ENCODE measurements at regions not wholly inside any gene's neighbourhood (a gene's known extent, or its start where the extent isn't known, plus 50 kb on each side); places are given as distances from the start of the nearest gene placed in this dataset.

DNA sequence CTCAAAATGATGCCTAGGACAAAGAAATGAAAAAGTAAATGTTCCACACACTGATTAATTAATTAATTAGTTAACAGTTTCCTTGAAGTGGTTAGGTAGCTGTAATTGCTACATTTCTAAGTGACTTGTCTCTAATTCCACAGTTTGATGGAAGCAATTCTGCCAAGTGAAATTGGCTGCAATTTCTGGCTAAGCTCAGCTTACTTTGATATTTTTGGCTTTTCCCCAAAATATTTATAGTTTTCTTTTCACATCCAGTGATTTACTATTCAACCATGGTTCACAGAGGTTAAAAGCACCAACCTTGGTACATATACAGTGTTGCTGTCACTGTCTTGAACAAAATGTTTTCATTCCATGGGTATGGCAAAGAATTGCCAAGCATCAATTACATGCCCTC is 459.5 kb upstream of the CDH20 start:
- no peaks in the 10 kb centered on the region for H3K4me1 ChIP-seq (ENCODE audit: control insufficient read depth, insufficient read depth, low read length)
- no peak overlapping the region for H3K9ac ChIP-seq (ENCODE audit: low read depth, low read length)
- ChIA-PET CTCF (no interaction called here), POLR2A (ENCODE audit: unreplicated experiment) (no interaction called here)
- DNase-seq (no peak), ATAC-seq (ENCODE audit: low read depth) (no peak)
- no peak overlapping the region for H2AK5ac ChIP-seq (ENCODE audit: low read depth, low read length)
- no peak overlapping the region for H3K4ac ChIP-seq (ENCODE audit: low read depth, low read length)
- no peak overlapping the region for H4K5ac ChIP-seq (ENCODE audit: low read depth, low read length)
- no peak overlapping the region for H3K4me2 ChIP-seq (ENCODE audit: low read depth, low read length)
- H4K91ac ChIP-seq (ENCODE audit: insufficient read depth, low read depth, low read length) = no peak overlapping the region
- no peak overlapping the region for H3K14ac ChIP-seq (replicated peaks; ENCODE audit: low read depth, low read length)
- intact Hi-C loops (cut with micrococcal nuclease) = no loop called here
- H2BK15ac ChIP-seq (ENCODE audit: low read depth, low read length) = no peak overlapping the region
- no peak for TF ChIP-seq CHD1 (IDR thresholded peaks at IDR 0.05; ENCODE audit: low read depth, low read length)
- TF ChIP-seq FOS (IDR thresholded peaks at IDR 0.05; ENCODE audit: low read depth, low read length) = no peak
- H3K27ac ChIP-seq (ENCODE audit: insufficient read depth, low read length) = no peak overlapping the region
- BruUV-seq (replicated peaks) = no TSS peak
- peaks cover 8% of the 10 kb centered on the region for H3K9me3 ChIP-seq (ENCODE audit: control insufficient read depth, insufficient read depth, low read length)
- H2BK20ac ChIP-seq (ENCODE audit: low read depth, low read length) = no peak overlapping the region
- H3K36me3 ChIP-seq (ENCODE audit: control insufficient read depth, insufficient read depth, low read length) = no peaks in the 10 kb centered on the region
- no peak overlapping the region for H4K8ac ChIP-seq (ENCODE audit: low read depth in 2 of 2, low read length in 2 of 2)
- H2BK120ac ChIP-seq (ENCODE audit: low read depth, low read length) = no peak overlapping the region
- dilution Hi-C loops (cut with HindIII; ENCODE audit: low sequenced_read_pairs, unreplicated experiment) = no loop called here
- no peak overlapping the region for H3K4me3 ChIP-seq (ENCODE audit: insufficient read depth, low read depth, low read length)
- H3K56ac ChIP-seq (ENCODE audit: extremely low read depth, insufficient read depth, low read length) = no peak overlapping the region
- no peak overlapping the region for H3K18ac ChIP-seq (ENCODE audit: low read depth, low read length)
- H2AFZ ChIP-seq (replicated peaks; ENCODE audit: low read length, poor library complexity) = no peak overlapping the region
- no peaks in the 10 kb centered on the region for H3K27me3 ChIP-seq (ENCODE audit: control insufficient read depth, insufficient read depth, low read length)
- no peaks in the 10 kb centered on the region for H4K20me1 ChIP-seq (ENCODE audit: insufficient read depth, low read length)
- H3K79me1 ChIP-seq (ENCODE audit: low read depth in 1 of 2, low read length in 2 of 2) = no peaks in the 10 kb centered on the region
- H3K23ac ChIP-seq (ENCODE audit: low read depth, low read length) = no peak overlapping the region
- in situ Hi-C loops (cut with MboI; ENCODE audit: low sequenced_read_pairs) = no loop called here
- no peak overlapping the region for H2AK9ac ChIP-seq (replicated peaks; ENCODE audit: low read depth, low read length, poor library complexity)
- H3K9me1 ChIP-seq (ENCODE audit: insufficient read depth, low read length) = no peaks in the 10 kb centered on the region
- no peak overlapping the region for H2BK5ac ChIP-seq (ENCODE audit: low read depth, low read length, poor library complexity, severe bottlenecking)

Data from IMR-90 (cell line).